ENCODE measurements at regions not wholly inside any gene's neighbourhood (a gene's known extent, or its start where the extent isn't known, plus 50 kb on each side); places are given as distances from the start of the nearest gene placed in this dataset.

DNA sequence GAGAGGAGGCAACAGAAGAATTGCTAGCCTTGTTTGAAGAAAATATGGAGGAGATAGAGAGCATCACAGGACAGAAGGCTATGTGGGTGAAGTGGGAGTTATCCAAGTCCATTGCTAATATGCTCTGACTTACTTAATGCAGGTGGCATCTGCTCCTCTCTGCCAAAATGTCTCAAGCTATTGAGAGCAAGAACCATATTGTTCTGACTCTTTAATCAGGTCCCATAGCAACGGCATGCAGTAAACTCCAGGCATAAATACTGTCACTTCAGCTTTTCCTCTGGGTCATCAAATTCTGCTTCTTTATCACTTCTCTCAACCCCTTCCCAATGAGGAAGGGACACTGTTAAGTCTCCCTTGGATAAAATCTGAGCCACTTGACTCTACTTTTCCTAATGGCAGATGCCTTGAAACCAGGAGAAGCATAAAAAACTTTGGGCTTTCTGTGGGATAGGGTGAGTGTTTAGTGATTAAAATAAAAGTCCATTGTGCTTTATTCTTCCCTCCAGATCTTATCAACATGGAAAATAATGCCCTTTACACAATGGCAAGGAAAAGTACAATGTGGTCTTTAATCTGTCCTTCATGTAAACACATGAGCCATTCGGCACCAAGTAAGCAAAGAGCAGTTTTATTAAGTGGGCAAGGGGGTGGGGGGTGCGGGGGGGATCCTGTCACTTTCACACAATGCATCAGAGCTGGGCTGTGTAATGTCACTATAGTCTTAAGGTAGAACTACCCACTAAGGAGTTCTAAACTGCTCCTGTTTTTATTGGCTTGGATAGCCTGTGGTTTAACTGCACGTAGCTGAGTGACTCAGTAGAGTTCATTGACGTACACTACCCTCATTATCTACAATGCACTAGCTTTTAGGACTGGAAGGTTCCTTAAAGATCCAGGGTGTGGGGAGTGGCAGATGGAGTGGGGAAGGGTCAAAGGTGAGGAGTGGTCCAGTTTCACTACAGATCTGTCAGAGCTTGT lies 71.0 kb upstream of the TARS1 start:
- TF ChIP-seq CTCF (IDR thresholded peaks at IDR 0.05; ENCODE audit: low read depth, low read length), result no peak
- no peak overlapping the region for H3K4me3 ChIP-seq (ENCODE audit: low read depth, low read length)

DNA sequence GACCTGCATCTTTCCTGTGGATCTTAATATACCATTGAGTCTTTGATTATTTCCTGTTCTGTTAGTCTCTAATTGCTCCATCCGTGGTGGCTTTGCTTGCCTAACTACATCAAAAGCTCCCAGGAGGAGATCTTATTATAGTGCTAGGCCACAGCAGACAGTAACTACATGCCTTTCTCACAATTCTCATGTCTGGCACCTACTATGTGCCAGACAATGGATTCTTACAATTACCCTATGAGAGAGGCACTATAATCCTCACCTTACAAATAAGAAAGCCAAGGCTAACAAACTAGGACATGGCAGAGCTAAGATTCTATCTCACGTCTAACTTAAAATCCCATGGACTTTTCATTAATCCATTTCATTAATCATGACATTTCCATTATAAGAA lies 70.3 kb upstream of the TARS1 start:
- TF ChIP-seq CTCF (IDR thresholded peaks at IDR 0.05; ENCODE audit: low read depth, low read length), result no peak

GRCh38 chr5:33371660-33372059 lies 69.1 kb upstream of the TARS1 start:
- TF ChIP-seq CTCF (IDR thresholded peaks at IDR 0.05; ENCODE audit: low read depth, low read length), result no peak
- no peak overlapping the region for H3K4me3 ChIP-seq (ENCODE audit: low read depth, low read length)

More for the DNA sequence above, 70.3 kb upstream of the TARS1 start:
- H3K4me3 ChIP-seq (ENCODE audit: low read depth, low read length), result no peak overlapping the region

DNA sequence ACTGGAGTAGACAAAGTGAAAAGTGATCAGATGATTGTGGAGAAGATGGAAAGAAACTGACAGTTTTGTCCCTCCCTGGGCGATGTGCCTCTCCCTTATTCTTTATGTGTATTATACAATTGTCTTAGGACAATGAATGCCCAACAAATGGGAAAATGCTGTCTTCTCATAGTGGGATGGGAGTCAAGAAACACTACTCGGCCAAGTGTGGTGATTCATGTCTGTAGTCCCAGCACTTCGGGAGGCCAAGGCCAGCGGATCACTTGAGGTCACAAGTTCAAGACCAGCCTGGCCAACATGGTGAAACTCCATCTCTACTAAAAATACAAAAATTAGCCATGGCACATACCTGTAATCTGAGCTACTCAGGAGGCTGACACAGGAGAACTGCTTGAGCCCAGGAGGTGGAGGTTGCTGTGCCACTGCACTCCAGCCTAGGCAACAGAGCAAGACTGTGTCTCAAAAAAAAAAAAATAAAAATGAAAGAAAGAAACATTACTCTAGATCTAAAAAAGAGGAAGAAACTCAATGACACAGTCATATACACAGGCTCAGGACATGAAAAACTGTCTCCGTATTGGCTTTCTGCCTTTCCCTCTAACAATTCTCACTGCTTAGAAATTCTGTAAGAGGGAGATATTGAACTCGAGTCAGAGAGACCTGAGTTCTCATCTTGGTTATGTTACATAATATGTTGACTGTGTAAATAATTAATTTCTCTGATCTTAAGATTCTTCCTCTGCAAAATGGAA lies 67.9 kb upstream of the TARS1 start:
- no peak overlapping the region for H3K4me3 ChIP-seq (ENCODE audit: low read depth, low read length)
- TF ChIP-seq CTCF (IDR thresholded peaks at IDR 0.05; ENCODE audit: low read depth, low read length), result no peak

DNA sequence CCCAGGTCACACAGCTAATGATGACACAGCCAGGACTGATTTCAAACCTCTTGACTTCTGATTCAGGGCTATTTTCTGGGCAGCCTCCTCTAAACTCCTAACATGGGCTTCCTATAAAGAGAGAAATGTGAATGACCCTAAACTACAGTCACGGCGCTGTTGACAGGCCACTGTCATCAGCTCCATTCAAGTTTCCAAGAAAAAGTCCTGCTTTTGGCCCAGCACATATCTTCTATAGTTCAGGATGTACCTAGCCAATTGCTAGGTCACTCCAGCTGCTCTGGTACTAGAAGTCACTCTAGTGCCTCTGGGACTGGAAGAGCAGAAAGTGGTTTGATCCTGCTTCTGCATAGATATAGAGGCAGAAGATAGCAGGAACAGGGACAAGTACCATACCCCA lies 64.9 kb upstream of the TARS1 start:
- H3K4me3 ChIP-seq (ENCODE audit: low read depth, low read length), result no peak overlapping the region
- TF ChIP-seq CTCF (IDR thresholded peaks at IDR 0.05; ENCODE audit: low read depth, low read length), result no peak

GRCh38 chr5:33379757-33380156 lies 61.0 kb upstream of the TARS1 start:
- no peak overlapping the region for H3K4me3 ChIP-seq (ENCODE audit: low read depth, low read length)
- TF ChIP-seq CTCF (IDR thresholded peaks at IDR 0.05; ENCODE audit: low read depth, low read length), result peak; percentile 47; the same call in 1 of the 2 replicates

- no peak for TF ChIP-seq CTCF (IDR thresholded peaks at IDR 0.05; ENCODE audit: low read depth, low read length)
- H3K4me3 ChIP-seq (ENCODE audit: low read depth, low read length), result no peak overlapping the region
Observed at GRCh38 chr5:33381243-33381642, 59.5 kb upstream of the TARS1 start.
